ENCODE measurements at regions not wholly inside any gene's neighbourhood (a gene's known extent, or its start where the extent isn't known, plus 50 kb on each side); places are given as distances from the start of the nearest gene placed in this dataset.
"Not testable (repeated sequence)": the region's sequence is repeated elsewhere in the genome, so short reads cannot be mapped to it uniquely, and the experiment has no call there.

GRCh38 chr2:77746780-77747179 is 224.6 kb upstream of the LRRTM4 start:
- Histone ChIP-seq H4K20me1 (ENCODE audit: insufficient read depth, low read length, poor library complexity, severe bottlenecking) (no peaks in the 10 kb centered on the region), H3F3A (ENCODE audit: low read depth) (no peaks in the 10 kb centered on the region), H3K9me2 (replicated peaks; ENCODE audit: low read depth, low read length) (no peaks in the 10 kb centered on the region), H3K4me3 (ENCODE audit: low read length, poor library complexity, severe bottlenecking) (no peak overlapping the region), H3K9me3 (ENCODE audit: insufficient read depth, low read depth, low read length) (no peaks in the 10 kb centered on the region), H3K79me2 (ENCODE audit: insufficient read depth, low read length) (no peaks in the 10 kb centered on the region), H3K4me1 (ENCODE audit: insufficient read depth, low read length, poor library complexity, severe bottlenecking) (no peaks in the 10 kb centered on the region), H3K9ac (ENCODE audit: low read depth, low read length, poor library complexity, severe bottlenecking) (no peak overlapping the region), H3K27me3 (ENCODE audit: insufficient read depth, low read length, poor library complexity, severe bottlenecking) (no peaks in the 10 kb centered on the region), H3K36me3 (ENCODE audit: insufficient read depth, low read length) (no peaks in the 10 kb centered on the region), H2AFZ (ENCODE audit: low read length) (no peak overlapping the region), H3K4me2 (ENCODE audit: low read depth, low read length, poor library complexity, severe bottlenecking) (no peak overlapping the region)
- no peak for TF ChIP-seq EZH2phosphoT487 (IDR thresholded peaks at IDR 0.05; ENCODE audit: borderline replicate concordance)
- no peak for TF ChIP-seq CTCF (conservative IDR thresholded peaks at IDR 0.05; ENCODE audit: low read length)

- H3K27me3 ChIP-seq (ENCODE audit: insufficient read depth, low read length, poor library complexity, severe bottlenecking); H3K4me3 ChIP-seq (ENCODE audit: low read length, poor library complexity, severe bottlenecking); H3K79me2 ChIP-seq (ENCODE audit: insufficient read depth, low read length); H3K9me2 ChIP-seq (replicated peaks; ENCODE audit: low read depth, low read length); H3K4me2 ChIP-seq (ENCODE audit: low read depth, low read length, poor library complexity, severe bottlenecking); H3F3A ChIP-seq (ENCODE audit: low read depth); H3K9me3 ChIP-seq (ENCODE audit: insufficient read depth, low read depth, low read length); H3K9ac ChIP-seq (ENCODE audit: low read depth, low read length, poor library complexity, severe bottlenecking); H2AFZ ChIP-seq (ENCODE audit: low read length); H3K4me1 ChIP-seq (ENCODE audit: insufficient read depth, low read length, poor library complexity, severe bottlenecking); H3K36me3 ChIP-seq (ENCODE audit: insufficient read depth, low read length); H4K20me1 ChIP-seq (ENCODE audit: insufficient read depth, low read length, poor library complexity, severe bottlenecking): not testable (repeated sequence)
Measured at GRCh38 chr2:77753710-77754345, 231.7 kb upstream of the LRRTM4 start.

GRCh38 chr2:77767388-77768076 is 245.4 kb upstream of the LRRTM4 start:
- H3K4me1 ChIP-seq (ENCODE audit: insufficient read depth, low read length, poor library complexity, severe bottlenecking), result no peaks in the 10 kb centered on the region
- H3K79me2 ChIP-seq (ENCODE audit: insufficient read depth, low read length), result no peaks in the 10 kb centered on the region
- H3K36me3 ChIP-seq (ENCODE audit: insufficient read depth, low read length), result no peaks in the 10 kb centered on the region
- no peaks in the 10 kb centered on the region for H3F3A ChIP-seq (ENCODE audit: low read depth)
- H3K9me2 ChIP-seq (replicated peaks; ENCODE audit: low read depth, low read length), result no peaks in the 10 kb centered on the region
- H3K4me2 ChIP-seq (ENCODE audit: low read depth, low read length, poor library complexity, severe bottlenecking), result no peak overlapping the region
- no peaks in the 10 kb centered on the region for H3K9me3 ChIP-seq (ENCODE audit: insufficient read depth, low read depth, low read length)
- H4K20me1 ChIP-seq (ENCODE audit: insufficient read depth, low read length, poor library complexity, severe bottlenecking), result no peaks in the 10 kb centered on the region
- TF ChIP-seq EZH2phosphoT487 (IDR thresholded peaks at IDR 0.05; ENCODE audit: borderline replicate concordance), result no peak
- no peaks in the 10 kb centered on the region for H3K27me3 ChIP-seq (ENCODE audit: insufficient read depth, low read length, poor library complexity, severe bottlenecking)
- H3K4me3 ChIP-seq (ENCODE audit: low read length, poor library complexity, severe bottlenecking), result no peak overlapping the region
- H3K9ac ChIP-seq (ENCODE audit: low read depth, low read length, poor library complexity, severe bottlenecking), result no peak overlapping the region
- H2AFZ ChIP-seq (ENCODE audit: low read length), result no peak overlapping the region

GRCh38 chr2:77768508-77768907 is 246.3 kb upstream of the LRRTM4 start:
- Histone ChIP-seq H4K20me1 (ENCODE audit: insufficient read depth, low read length, poor library complexity, severe bottlenecking) (no peaks in the 10 kb centered on the region), H3K9ac (ENCODE audit: low read depth, low read length, poor library complexity, severe bottlenecking) (no peak overlapping the region)

More at GRCh38 chr2:77768508-77768907, 246.3 kb upstream of the LRRTM4 start:
- H2AFZ ChIP-seq (ENCODE audit: low read length), result no peak overlapping the region
- no peaks in the 10 kb centered on the region for H3K27me3 ChIP-seq (ENCODE audit: insufficient read depth, low read length, poor library complexity, severe bottlenecking)
- H3F3A ChIP-seq (ENCODE audit: low read depth), result no peaks in the 10 kb centered on the region
- H3K4me2 ChIP-seq (ENCODE audit: low read depth, low read length, poor library complexity, severe bottlenecking), result no peak overlapping the region
- no peaks in the 10 kb centered on the region for H3K4me1 ChIP-seq (ENCODE audit: insufficient read depth, low read length, poor library complexity, severe bottlenecking)
- H3K9me2 ChIP-seq (replicated peaks; ENCODE audit: low read depth, low read length), result no peaks in the 10 kb centered on the region
- no peaks in the 10 kb centered on the region for H3K9me3 ChIP-seq (ENCODE audit: insufficient read depth, low read depth, low read length)
- no peaks in the 10 kb centered on the region for H3K36me3 ChIP-seq (ENCODE audit: insufficient read depth, low read length)
- no peaks in the 10 kb centered on the region for H3K79me2 ChIP-seq (ENCODE audit: insufficient read depth, low read length)
- H3K4me3 ChIP-seq (ENCODE audit: low read length, poor library complexity, severe bottlenecking), result no peak overlapping the region
- TF ChIP-seq CTCF (conservative IDR thresholded peaks at IDR 0.05; ENCODE audit: low read length), result no peak
- no peak for TF ChIP-seq EZH2phosphoT487 (IDR thresholded peaks at IDR 0.05; ENCODE audit: borderline replicate concordance)

Measured in Loucy (cell line).